ENCODE measurements at regions not wholly inside any gene's neighbourhood (a gene's known extent, or its start where the extent isn't known, plus 50 kb on each side); places are given as distances from the start of the nearest gene placed in this dataset.

GRCh38 chr3:1037631-1038030 lies 55.2 kb upstream of the CNTN6 start:
- TF ChIP-seq CHD2 (IDR thresholded peaks at IDR 0.05; ENCODE audit: low read length, partially characterized antibody) (no peak), GATA2 (CRISPR knock-in tag; IDR thresholded peaks at IDR 0.05) (no peak), NFIC (IDR thresholded peaks at IDR 0.05; ENCODE audit: borderline replicate concordance) (no peak), TCF12 (IDR thresholded peaks at IDR 0.05) (no peak), FOXJ3 (CRISPR knock-in tag; IDR thresholded peaks at IDR 0.05) (no peak), RFX5 (IDR thresholded peaks at IDR 0.05; ENCODE audit: low read length) (no peak), RAD21 (IDR thresholded peaks at IDR 0.05; ENCODE audit: low read length) (no peak), JUND (IDR thresholded peaks at IDR 0.05) (no peak), EP300 (IDR thresholded peaks at IDR 0.05; ENCODE audit: borderline replicate concordance in 1 of 2, low read depth in 1 of 2, low read length in 1 of 2) (no peak)
- TF ChIP-seq, protein P1, sequence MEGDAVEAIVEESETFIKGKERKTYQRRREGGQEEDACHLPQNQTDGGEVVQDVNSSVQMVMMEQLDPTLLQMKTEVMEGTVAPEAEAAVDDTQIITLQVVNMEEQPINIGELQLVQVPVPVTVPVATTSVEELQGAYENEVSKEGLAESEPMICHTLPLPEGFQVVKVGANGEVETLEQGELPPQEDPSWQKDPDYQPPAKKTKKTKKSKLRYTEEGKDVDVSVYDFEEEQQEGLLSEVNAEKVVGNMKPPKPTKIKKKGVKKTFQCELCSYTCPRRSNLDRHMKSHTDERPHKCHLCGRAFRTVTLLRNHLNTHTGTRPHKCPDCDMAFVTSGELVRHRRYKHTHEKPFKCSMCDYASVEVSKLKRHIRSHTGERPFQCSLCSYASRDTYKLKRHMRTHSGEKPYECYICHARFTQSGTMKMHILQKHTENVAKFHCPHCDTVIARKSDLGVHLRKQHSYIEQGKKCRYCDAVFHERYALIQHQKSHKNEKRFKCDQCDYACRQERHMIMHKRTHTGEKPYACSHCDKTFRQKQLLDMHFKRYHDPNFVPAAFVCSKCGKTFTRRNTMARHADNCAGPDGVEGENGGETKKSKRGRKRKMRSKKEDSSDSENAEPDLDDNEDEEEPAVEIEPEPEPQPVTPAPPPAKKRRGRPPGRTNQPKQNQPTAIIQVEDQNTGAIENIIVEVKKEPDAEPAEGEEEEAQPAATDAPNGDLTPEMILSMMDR (IDR thresholded peaks at IDR 0.05), result no peak
- TF ChIP-seq, protein P2, sequence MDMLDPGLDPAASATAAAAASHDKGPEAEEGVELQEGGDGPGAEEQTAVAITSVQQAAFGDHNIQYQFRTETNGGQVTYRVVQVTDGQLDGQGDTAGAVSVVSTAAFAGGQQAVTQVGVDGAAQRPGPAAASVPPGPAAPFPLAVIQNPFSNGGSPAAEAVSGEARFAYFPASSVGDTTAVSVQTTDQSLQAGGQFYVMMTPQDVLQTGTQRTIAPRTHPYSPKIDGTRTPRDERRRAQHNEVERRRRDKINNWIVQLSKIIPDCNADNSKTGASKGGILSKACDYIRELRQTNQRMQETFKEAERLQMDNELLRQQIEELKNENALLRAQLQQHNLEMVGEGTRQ (IDR thresholded peaks at IDR 0.05; ENCODE audit: borderline replicate concordance, low read depth, low read length), result no peak
- TF ChIP-seq, protein P3, sequence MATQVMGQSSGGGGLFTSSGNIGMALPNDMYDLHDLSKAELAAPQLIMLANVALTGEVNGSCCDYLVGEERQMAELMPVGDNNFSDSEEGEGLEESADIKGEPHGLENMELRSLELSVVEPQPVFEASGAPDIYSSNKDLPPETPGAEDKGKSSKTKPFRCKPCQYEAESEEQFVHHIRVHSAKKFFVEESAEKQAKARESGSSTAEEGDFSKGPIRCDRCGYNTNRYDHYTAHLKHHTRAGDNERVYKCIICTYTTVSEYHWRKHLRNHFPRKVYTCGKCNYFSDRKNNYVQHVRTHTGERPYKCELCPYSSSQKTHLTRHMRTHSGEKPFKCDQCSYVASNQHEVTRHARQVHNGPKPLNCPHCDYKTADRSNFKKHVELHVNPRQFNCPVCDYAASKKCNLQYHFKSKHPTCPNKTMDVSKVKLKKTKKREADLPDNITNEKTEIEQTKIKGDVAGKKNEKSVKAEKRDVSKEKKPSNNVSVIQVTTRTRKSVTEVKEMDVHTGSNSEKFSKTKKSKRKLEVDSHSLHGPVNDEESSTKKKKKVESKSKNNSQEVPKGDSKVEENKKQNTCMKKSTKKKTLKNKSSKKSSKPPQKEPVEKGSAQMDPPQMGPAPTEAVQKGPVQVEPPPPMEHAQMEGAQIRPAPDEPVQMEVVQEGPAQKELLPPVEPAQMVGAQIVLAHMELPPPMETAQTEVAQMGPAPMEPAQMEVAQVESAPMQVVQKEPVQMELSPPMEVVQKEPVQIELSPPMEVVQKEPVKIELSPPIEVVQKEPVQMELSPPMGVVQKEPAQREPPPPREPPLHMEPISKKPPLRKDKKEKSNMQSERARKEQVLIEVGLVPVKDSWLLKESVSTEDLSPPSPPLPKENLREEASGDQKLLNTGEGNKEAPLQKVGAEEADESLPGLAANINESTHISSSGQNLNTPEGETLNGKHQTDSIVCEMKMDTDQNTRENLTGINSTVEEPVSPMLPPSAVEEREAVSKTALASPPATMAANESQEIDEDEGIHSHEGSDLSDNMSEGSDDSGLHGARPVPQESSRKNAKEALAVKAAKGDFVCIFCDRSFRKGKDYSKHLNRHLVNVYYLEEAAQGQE (IDR thresholded peaks at IDR 0.05; ENCODE audit: low read depth, low read length), result no peak
